ENCODE measurements at regions not wholly inside any gene's neighbourhood (a gene's known extent, or its start where the extent isn't known, plus 50 kb on each side); places are given as distances from the start of the nearest gene placed in this dataset.

- TF ChIP-seq ZNF280D (tag by site-specific recombination; IDR thresholded peaks at IDR 0.05) (no peak), ZNF561 (tag by site-specific recombination; IDR thresholded peaks at IDR 0.05; ENCODE audit: borderline replicate concordance) (no peak)
Observed at GRCh38 chr2:7703048-7703447, 785.8 kb downstream of the RNF144A start (continued).

- H3K27ac ChIP-seq (ENCODE audit: extremely low read depth, low read depth, low read length): no peak overlapping the region
- no peaks in the 10 kb centered on the region for H3K4me1 ChIP-seq (ENCODE audit: control insufficient read depth, insufficient read depth, low read length)
- TF ChIP-seq YY1 (tag by site-specific recombination; IDR thresholded peaks at IDR 0.05): no peak
- no peak for TF ChIP-seq ZNF776 (tag by site-specific recombination; IDR thresholded peaks at IDR 0.05; ENCODE audit: borderline replicate concordance)
- TF ChIP-seq ZNF571 (tag by site-specific recombination; IDR thresholded peaks at IDR 0.05): no peak
- no peak for TF ChIP-seq ZNF510 (tag by site-specific recombination; IDR thresholded peaks at IDR 0.05; ENCODE audit: insufficient replicate concordance)
- no peak for TF ChIP-seq ZNF785 (tag by site-specific recombination; IDR thresholded peaks at IDR 0.05)
- TF ChIP-seq ZSCAN16 (tag by site-specific recombination; IDR thresholded peaks at IDR 0.05): no peak
- TF ChIP-seq ZNF23 (tag by site-specific recombination; IDR thresholded peaks at IDR 0.05; ENCODE audit: borderline replicate concordance): no peak
- TF ChIP-seq RBAK (tag by site-specific recombination; IDR thresholded peaks at IDR 0.05): no peak
- TF ChIP-seq ELK4 (IDR thresholded peaks at IDR 0.05; ENCODE audit: borderline replicate concordance, low read depth, low read length): no peak
- no peak for TF ChIP-seq KLF7 (tag by site-specific recombination; IDR thresholded peaks at IDR 0.05; ENCODE audit: borderline replicate concordance)
- no peak for TF ChIP-seq ZNF623 (tag by site-specific recombination; IDR thresholded peaks at IDR 0.05)
- TF ChIP-seq ATF2 (tag by site-specific recombination; IDR thresholded peaks at IDR 0.05; ENCODE audit: low read depth): no peak
- no peak overlapping the region for H3K4me3 ChIP-seq (ENCODE audit: low read depth, low read length)
- no peaks in the 10 kb centered on the region for H3K9me3 ChIP-seq (ENCODE audit: control insufficient read depth, insufficient read depth, low read depth, low read length)
- ChIA-PET POLR2A (no interaction called here), CTCF (interaction anchor here (0.7 kb wide), 1 partner anchor 93 kb away, joined by 3 read pairs; no protein-coding TSS in a partner anchor)
- H3K36me3 ChIP-seq (ENCODE audit: control insufficient read depth in 2 of 2, insufficient read depth in 1 of 2, low read length in 2 of 2): no peaks in the 10 kb centered on the region
Observed at GRCh38 chr2:7703543-7704144, 786.4 kb downstream of the RNF144A start.

GRCh38 chr2:7704296-7704865, 787.2 kb downstream of the RNF144A start:
- Histone ChIP-seq H3K27ac (ENCODE audit: extremely low read depth, low read depth, low read length) (no peak overlapping the region), H3K36me3 (ENCODE audit: control insufficient read depth in 2 of 2, insufficient read depth in 1 of 2, low read length in 2 of 2) (no peaks in the 10 kb centered on the region), H3K4me3 (ENCODE audit: low read depth, low read length) (no peak overlapping the region), H3K9me3 (ENCODE audit: control insufficient read depth, insufficient read depth, low read depth, low read length) (no peaks in the 10 kb centered on the region), H3K4me1 (ENCODE audit: control insufficient read depth, insufficient read depth, low read length) (no peaks in the 10 kb centered on the region)
- CTCF ChIA-PET: no interaction called here
- TF ChIP-seq BCL11A (tag by site-specific recombination; IDR thresholded peaks at IDR 0.05; ENCODE audit: low read depth): no peak
- TF ChIP-seq SALL2 (tag by site-specific recombination; IDR thresholded peaks at IDR 0.05; ENCODE audit: borderline replicate concordance): no peak
- TF ChIP-seq KLF7 (tag by site-specific recombination; IDR thresholded peaks at IDR 0.05; ENCODE audit: borderline replicate concordance): no peak
- no peak for TF ChIP-seq KLF16 (tag by site-specific recombination; IDR thresholded peaks at IDR 0.05)
- TF ChIP-seq ZNF266 (tag by site-specific recombination; IDR thresholded peaks at IDR 0.05; ENCODE audit: low read depth): no peak
- TF ChIP-seq ZNF391 (tag by site-specific recombination; IDR thresholded peaks at IDR 0.05; ENCODE audit: borderline replicate concordance, low read depth): no peak
- TF ChIP-seq ZNF155 (tag by site-specific recombination; IDR thresholded peaks at IDR 0.05): no peak
- TF ChIP-seq ZNF549 (tag by site-specific recombination; IDR thresholded peaks at IDR 0.05): no peak
- no peak for TF ChIP-seq ZBTB7A (tag by site-specific recombination; IDR thresholded peaks at IDR 0.05; ENCODE audit: low read depth)
- TF ChIP-seq ZNF398 (tag by site-specific recombination; IDR thresholded peaks at IDR 0.05): no peak
- no peak for TF ChIP-seq ZNF768 (tag by site-specific recombination; IDR thresholded peaks at IDR 0.05)
- POLR2A ChIA-PET: no interaction called here
